ENCODE measurements at regions not wholly inside any gene's neighbourhood (a gene's known extent, or its start where the extent isn't known, plus 50 kb on each side); places are given as distances from the start of the nearest gene placed in this dataset.

- in situ Hi-C loops (cut with HindIII; ENCODE audit: low sequenced_read_pairs): no loop called here
Measured at GRCh38 chr13:40197936-40198595, 468.4 kb downstream of the FOXO1 start.

DNA sequence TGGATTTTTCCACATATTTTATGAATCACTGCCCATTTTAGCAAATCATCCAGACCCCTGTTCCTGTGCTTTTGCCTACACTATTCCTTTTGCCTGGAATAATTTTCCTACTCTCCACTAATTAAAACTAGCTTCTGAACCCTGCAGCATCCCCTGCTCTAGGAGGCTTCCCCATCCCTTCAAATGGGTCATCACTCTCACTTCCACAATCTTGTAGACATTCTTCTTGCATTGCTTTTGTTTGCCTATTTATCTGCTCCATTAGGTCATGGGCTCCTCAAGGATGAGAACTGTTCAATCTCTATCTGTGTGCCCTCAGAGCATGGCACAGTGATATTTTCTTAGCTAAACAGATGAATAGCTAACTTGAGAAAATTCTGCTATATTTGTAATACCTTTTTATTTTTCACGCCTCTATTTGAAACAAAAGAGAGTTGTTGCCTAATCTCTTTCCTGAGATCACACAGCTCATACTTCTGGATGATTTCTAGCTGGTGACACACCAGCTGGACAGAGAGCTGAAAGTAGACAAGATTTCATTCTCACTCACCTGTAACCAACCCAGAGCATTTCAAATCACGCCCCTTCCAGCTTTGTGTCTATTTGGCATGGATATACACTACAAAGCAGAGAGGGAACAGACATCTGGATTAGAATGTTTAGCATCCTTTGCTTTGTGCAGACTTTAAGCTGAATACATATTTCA is 466.0 kb downstream of the FOXO1 start:
- in situ Hi-C loops (cut with HindIII; ENCODE audit: low sequenced_read_pairs): no loop called here

DNA sequence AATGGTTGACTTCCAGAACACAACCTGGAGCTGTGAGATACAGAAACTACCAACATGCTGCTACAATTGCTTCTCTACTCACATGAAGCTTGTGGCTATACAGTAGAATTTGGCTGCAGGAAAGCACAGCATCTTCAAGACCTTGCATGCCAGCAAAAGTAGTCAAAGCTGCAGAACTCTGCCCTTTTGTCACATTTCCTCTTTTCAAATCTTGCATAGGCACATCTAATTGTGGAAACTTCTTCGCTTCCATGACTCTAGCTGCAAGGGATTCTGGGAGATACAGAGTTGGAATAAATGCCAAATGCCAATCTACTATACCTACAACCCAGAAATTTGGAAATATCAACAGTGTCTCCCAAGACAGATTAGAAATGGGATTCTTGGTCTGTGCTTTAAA is 462.2 kb downstream of the FOXO1 start:
- in situ Hi-C loops (cut with HindIII; ENCODE audit: low sequenced_read_pairs): no loop called here

GRCh38 chr13:40205771-40206240 is 460.6 kb downstream of the FOXO1 start:
- in situ Hi-C loops (cut with HindIII; ENCODE audit: low sequenced_read_pairs): no loop called here

- in situ Hi-C loops (cut with HindIII; ENCODE audit: low sequenced_read_pairs): no loop called here
Measured at GRCh38 chr13:40206241-40207000, 460.0 kb downstream of the FOXO1 start.

GRCh38 chr13:40207001-40207478 is 459.4 kb downstream of the FOXO1 start:
- in situ Hi-C loops (cut with HindIII; ENCODE audit: low sequenced_read_pairs): no loop called here

DNA sequence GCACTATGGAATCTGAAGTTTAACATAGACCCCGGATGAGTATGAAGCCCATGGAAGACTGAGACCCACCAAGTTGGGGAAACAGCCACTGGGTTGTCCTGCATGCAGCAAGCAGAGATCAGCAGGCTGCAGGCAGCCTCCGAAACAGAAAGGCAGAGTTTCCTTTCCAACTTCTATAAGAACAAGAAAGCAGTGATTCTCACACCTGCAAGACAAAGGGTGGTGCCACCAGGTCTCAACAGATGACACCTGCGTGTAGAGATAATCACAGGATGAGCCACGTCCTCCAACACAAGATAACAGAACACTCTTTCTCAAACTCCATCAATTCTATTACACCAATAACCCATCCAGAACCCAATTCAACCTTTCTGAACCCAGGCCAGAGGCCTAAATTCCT is 457.9 kb downstream of the FOXO1 start:
- in situ Hi-C loops (cut with HindIII; ENCODE audit: low sequenced_read_pairs): no loop called here

GRCh38 chr13:40210865-40211585 is 455.4 kb downstream of the FOXO1 start:
- in situ Hi-C loops (cut with HindIII; ENCODE audit: low sequenced_read_pairs): no loop called here

DNA sequence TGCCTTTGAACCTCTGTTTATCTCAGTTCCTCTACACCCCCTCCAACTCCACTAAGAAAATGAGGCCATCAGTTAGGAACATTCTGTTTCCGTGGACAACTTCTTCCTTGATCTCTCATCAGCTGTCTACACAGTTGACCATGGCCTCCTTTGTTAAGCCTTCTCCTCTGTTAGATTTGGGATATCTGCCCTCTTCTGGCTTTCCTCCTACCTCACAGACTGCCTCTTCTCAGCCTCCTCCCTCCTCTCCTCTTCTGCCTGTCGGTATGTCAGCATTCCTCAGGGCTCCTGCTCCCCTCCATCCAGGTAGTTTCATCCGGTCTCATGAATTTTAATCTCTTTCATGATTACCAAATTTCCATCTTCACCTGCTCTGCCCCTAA is 454.9 kb downstream of the FOXO1 start:
- in situ Hi-C loops (cut with HindIII; ENCODE audit: low sequenced_read_pairs): no loop called here

DNA sequence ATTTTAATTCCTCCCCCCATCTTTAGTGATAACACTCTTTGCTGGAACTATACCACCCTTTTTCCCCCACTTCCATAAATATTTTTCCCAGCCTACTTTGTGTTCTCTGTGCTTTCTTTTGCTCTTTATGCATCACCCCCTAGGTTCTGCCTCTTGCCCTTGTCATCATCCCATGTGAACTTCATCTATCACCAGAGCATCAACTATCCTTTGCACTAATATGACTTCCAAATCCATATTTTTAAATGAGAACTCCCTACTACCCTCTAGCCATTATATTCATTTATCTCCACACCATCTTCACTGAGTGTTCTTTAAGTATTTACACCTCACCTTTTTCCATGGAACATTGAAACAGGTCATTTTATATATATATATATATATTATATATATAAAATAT is 452.7 kb downstream of the FOXO1 start:
- in situ Hi-C loops (cut with HindIII; ENCODE audit: low sequenced_read_pairs): no loop called here

DNA sequence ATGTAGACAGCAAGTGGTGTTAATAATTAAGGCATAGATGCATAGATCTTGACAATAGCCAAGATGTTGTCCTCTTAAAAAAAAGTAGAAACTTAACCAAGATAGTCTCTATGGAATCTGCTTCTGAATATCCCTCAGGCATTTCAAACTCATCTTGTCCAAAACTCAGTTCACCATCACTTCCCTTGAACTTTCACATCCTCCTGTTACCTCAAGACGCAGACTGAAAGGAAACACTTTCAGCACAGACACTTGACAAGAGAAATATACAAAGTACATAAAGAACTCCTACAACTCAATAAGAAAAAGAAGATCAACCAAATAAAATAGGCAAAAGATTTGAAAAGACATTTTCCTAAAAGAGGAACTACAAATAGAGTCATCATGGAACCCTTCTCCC is 451.1 kb downstream of the FOXO1 start:
- in situ Hi-C loops (cut with HindIII; ENCODE audit: low sequenced_read_pairs): no loop called here

- in situ Hi-C loops (cut with HindIII; ENCODE audit: low sequenced_read_pairs): no loop called here
Measured at GRCh38 chr13:40215747-40216146, 450.7 kb downstream of the FOXO1 start.

GRCh38 chr13:40217675-40218074 is 448.8 kb downstream of the FOXO1 start:
- in situ Hi-C loops (cut with HindIII; ENCODE audit: low sequenced_read_pairs): no loop called here

DNA sequence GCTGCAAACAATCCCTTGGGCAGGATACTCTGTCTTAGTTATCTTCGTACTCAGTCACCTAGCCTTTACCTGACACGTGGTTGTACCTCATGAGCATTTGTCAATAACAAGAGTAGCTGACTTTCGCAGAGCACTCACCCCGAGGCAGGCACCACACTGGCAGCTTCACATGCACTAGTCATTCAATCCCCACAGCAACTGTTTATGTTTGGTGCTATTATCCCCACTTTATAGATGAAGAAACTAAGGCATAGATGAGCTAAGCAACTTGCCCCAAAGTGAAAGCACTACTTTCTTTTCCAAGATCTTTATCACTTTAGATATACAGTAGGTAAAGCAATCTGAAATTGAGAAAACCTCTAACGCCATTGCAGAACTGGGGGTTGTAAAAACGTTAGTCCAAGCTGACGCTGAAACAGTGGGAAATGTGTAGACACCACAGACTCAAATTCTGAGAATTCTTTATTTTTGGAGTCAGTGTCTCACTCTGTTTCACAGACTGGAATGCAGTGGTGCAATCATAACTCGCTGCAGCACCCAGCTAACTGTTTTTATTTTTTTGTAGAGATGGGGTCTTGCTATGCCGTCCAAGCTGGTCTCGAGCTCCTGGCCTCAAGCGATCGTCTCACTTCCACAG is 446.0 kb downstream of the FOXO1 start:
- in situ Hi-C loops (cut with HindIII; ENCODE audit: low sequenced_read_pairs): no loop called here

DNA sequence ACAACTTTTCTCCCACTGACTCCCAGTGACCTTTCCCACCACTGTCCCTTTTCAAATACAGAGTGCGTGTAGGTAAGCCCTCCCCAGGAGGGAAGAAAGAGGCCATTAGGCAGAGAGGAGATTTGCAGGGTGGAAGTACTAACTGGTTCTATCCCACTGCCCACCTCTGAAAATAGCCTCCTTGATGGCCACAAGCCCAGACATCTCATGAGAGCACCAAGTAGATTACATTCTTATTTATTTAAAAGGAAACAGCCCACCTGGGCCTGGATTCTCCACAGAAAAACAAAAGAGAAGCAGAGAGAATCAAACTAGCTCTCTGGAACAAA is 445.3 kb downstream of the FOXO1 start:
- in situ Hi-C loops (cut with HindIII; ENCODE audit: low sequenced_read_pairs): no loop called here

DNA sequence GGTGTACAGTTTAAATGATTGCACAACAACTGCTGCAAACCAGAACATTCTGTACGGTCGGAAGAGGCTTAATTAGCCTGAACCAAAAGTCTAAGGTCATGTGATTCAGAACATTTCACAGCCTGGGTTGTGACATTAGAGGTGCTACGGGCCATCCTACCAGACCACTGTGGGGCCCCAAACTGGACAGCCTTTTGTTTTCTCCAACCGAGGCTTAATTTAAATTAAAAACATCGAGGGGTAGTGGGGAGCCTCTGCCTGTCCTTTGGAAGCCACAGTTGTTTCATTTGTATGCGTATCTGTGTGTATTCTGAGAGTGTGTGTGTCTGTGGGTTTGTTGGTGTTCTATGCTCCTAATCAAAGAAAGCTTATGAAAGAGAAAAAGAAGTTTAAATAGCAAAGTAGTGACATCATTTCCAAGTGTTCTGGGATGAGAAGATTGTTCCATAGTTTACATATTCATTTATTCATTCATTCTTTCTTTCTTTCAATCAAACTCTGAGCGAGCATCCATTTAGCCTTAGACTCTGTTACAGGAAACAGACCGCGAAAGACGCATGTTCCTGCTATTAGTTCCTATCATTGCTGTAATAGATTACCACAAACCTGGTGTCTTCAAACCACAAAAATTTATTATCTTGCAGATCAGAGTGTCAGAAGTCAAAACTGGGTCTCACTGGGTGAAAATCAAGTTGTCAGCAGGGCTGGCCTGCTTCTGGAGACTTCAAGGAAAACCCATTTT is 444.8 kb downstream of the FOXO1 start:
- in situ Hi-C loops (cut with HindIII; ENCODE audit: low sequenced_read_pairs): no loop called here

- in situ Hi-C loops (cut with HindIII; ENCODE audit: low sequenced_read_pairs): no loop called here
Measured at GRCh38 chr13:40223585-40223984, 442.9 kb downstream of the FOXO1 start.

- in situ Hi-C loops (cut with HindIII; ENCODE audit: low sequenced_read_pairs): no loop called here
Measured at GRCh38 chr13:40228496-40228895, 437.9 kb downstream of the FOXO1 start.

DNA sequence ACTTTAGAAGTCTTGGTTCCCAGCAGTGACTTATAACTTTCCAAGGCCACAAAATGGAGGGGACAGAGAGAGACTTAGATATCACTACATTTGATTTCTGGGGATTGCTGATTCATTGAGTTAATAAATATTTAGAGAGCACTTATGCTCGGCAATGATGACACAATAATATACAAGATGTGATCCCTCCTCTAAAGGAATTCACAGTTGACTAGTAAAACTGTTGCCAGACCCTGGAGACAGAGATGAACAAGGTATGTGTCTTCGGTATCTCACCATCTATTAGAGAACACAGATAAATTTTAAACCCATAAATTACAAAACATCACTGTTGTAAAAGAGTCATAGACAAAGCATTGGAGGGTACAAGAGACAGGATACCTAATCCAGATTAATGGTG is 437.5 kb downstream of the FOXO1 start:
- in situ Hi-C loops (cut with HindIII; ENCODE audit: low sequenced_read_pairs): no loop called here

DNA sequence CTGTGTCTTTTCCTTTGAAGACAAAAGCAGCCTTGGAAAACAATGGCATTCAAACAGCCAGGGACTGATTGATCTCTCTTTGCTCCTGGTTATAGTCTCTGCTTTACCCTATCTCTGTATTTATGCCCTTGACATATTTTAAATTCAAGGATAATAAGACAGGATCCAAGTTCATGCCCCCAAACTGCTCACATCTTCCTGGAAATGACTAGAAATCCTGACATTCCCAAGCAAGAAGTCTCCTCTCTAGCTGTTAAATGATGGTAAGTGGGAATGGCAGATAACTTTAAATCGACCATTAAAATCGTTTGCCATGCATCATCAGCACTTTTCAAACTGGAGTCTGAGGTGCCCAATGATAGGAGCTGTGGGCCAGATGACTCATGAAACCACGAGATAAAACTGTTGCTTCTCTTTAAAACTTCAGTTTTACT is 435.6 kb downstream of the FOXO1 start:
- in situ Hi-C loops (cut with HindIII; ENCODE audit: low sequenced_read_pairs): no loop called here
